GM12878 (cell line): ENCODE measurements at regions not wholly inside any gene's neighbourhood (a gene's known extent, or its start where the extent isn't known, plus 50 kb on each side); places are given as distances from the start of the nearest gene placed in this dataset.

Experiments used
- ATAC-seq: fragments of 200-7000 bp; cut with Tn5 transposase; 3 replicates; pipeline ENCODE4 v1.9.1; 2020; ENCODE audit warnings: mild to moderate bottlenecking, moderate library complexity
- BruUV-seq: library from RNA; stranded (reverse); fragments of 400-500 nt; replicated peaks from 2 replicates; lab custom pipeline; 2021; lab: Mats Ljungman, UMichigan
- CTCF ChIA-PET: fragments of 300-600 bp; sonication (Branson Sonifier 250); formaldehyde crosslinking; extraction: SDS; loops from one replicate; lab custom pipeline; 2021; ENCODE audit warnings: inconsistent platforms; lab: Yijun Ruan, JAX
- POLR2A ChIA-PET: fragments of 350-600 bp; formaldehyde crosslinking; extraction: SDS; loops from one replicate; lab custom pipeline; 2021; ENCODE audit warnings: inconsistent platforms; lab: Charles Lee
- RAD21 ChIA-PET: fragments of 300-600 bp; sonication (Branson Sonifier 250); formaldehyde crosslinking; loops from one replicate; lab custom pipeline; 2023; ENCODE audit warnings: antibody characterized with exemption; ENCODE audit not compliant: unreplicated experiment; lab: Charles Lee
- SMC1A ChIA-PET: fragments of 300-600 bp; sonication (Branson Sonifier 250); formaldehyde crosslinking; loops from one replicate; lab custom pipeline; 2023; ENCODE audit not compliant: unreplicated experiment, uncharacterized antibody; lab: Charles Lee
- DNase-seq: peaks from one replicate; pipeline ENCODE4 v3.0.0-alpha.2; 2011; ENCODE audit warnings: low read depth, low spot score
- FAIRE-seq: peaks from 3 replicates; lab custom pipeline; 2011; peaks lifted over from hg19 to GRCh38; lab: Jason Lieb, UNC
- H2AFZ ChIP-seq: 2 replicates; pipeline ENCODE4 v1.6.0; 2011; ENCODE audit warnings: low read depth, low read length, control low read depth; ENCODE audit not compliant: control insufficient read depth
- H3K27ac ChIP-seq: 2 replicates; pipeline ENCODE4 v1.5.1; 2011; ENCODE audit warnings: control low read depth; ENCODE audit not compliant: control insufficient read depth, insufficient read depth
- H3K27me3 ChIP-seq, 2 experiments: replicated peaks in 1 of 2; 2 replicates each; pipeline versions ENCODE4 v1.6.0 to v1.6.1; 2011; ENCODE audit warnings: low read length in 1 of 2; ENCODE audit not compliant: control insufficient read depth in 2 of 2, insufficient read depth in 2 of 2
- H3K36me3 ChIP-seq, 2 experiments: 2 replicates each; pipeline ENCODE4 v1.5.1; 2011; ENCODE audit warnings: low read length in 1 of 2; ENCODE audit not compliant: control insufficient read depth in 2 of 2, insufficient read depth in 2 of 2
- H3K4me1 ChIP-seq: 2 replicates; pipeline ENCODE4 v1.6.1; 2011; ENCODE audit warnings: mild to moderate bottlenecking, low read length, moderate library complexity, mixed read lengths; ENCODE audit not compliant: control insufficient read depth, insufficient read depth
- H3K4me2 ChIP-seq: 2 replicates; pipeline ENCODE4 v1.6.0; 2011; ENCODE audit warnings: control low read depth; ENCODE audit not compliant: control insufficient read depth, insufficient read depth
- H3K4me3 ChIP-seq: fragments of 200-600 bp; sonication (generic); 2 replicates; pipeline ENCODE4 v1.5.1; 2016
- H3K79me2 ChIP-seq: 2 replicates; pipeline ENCODE4 v1.6.0; 2011; ENCODE audit warnings: low read length; ENCODE audit not compliant: control insufficient read depth, insufficient read depth
- H3K9ac ChIP-seq: 2 replicates; pipeline ENCODE4 v1.8.0; 2011; ENCODE audit warnings: low read length, control low read depth, mixed read lengths; ENCODE audit not compliant: control insufficient read depth, insufficient read depth
- H3K9me3 ChIP-seq: replicated peaks from 3 replicates; pipeline ENCODE4 v1.5.1; 2011; ENCODE audit warnings: mild to moderate bottlenecking, low read length; ENCODE audit not compliant: control insufficient read depth, insufficient read depth
- H4K20me1 ChIP-seq: 2 replicates; pipeline ENCODE4 v1.6.0; 2011; ENCODE audit not compliant: control insufficient read depth, insufficient read depth
- CUX1 ChIP-seq: IDR thresholded peaks from 2 replicates; pipeline ENCODE4 v1.6.1; 2012; ENCODE audit warnings: improper control_type of control experiment, low read depth, low read length; ENCODE audit not compliant: insufficient replicate concordance
- EP300 ChIP-seq, 2 experiments: fragments of 150-350 bp in 1 of 2; IDR thresholded peaks; 2 replicates each; pipeline ENCODE4 v1.6.1; 2011 to 2012; ENCODE audit warnings: low read depth in 2 of 2, low read length in 2 of 2, borderline replicate concordance in 1 of 2, improper control_type of control experiment in 1 of 2, inconsistent platforms in 1 of 2; ENCODE audit not compliant: control insufficient read depth in 1 of 2
- JUNB ChIP-seq: IDR thresholded peaks from 2 replicates; pipeline ENCODE4 v1.6.1; 2016; ENCODE audit warnings: antibody characterized with exemption, mild to moderate bottlenecking
- KDM1A ChIP-seq: fragments of 200-600 bp; sonication (generic); IDR thresholded peaks from 2 replicates; pipeline ENCODE4 v1.6.1; 2016; ENCODE audit warnings: borderline replicate concordance
- LARP7 ChIP-seq: fragments of 450-650 bp; IDR thresholded peaks from 2 replicates; pipeline ENCODE4 v1.6.1; 2017; ENCODE audit warnings: mild to moderate bottlenecking
- MTA3 ChIP-seq: IDR thresholded peaks from 2 replicates; pipeline ENCODE4 v1.6.1; 2012; ENCODE audit warnings: low read length, inconsistent platforms, borderline replicate concordance
- NR2C2 ChIP-seq: IDR thresholded peaks from 2 replicates; pipeline ENCODE4 v1.6.1; 2011; ENCODE audit warnings: borderline replicate concordance, low read depth; ENCODE audit not compliant: control insufficient read depth, insufficient read length
- RAD51 ChIP-seq: fragments of 450-650 bp; IDR thresholded peaks from 2 replicates; pipeline ENCODE4 v1.6.1; 2016; ENCODE audit warnings: moderate library complexity, mild to moderate bottlenecking, inconsistent platforms
- RFX5 ChIP-seq: IDR thresholded peaks from 2 replicates; pipeline ENCODE4 v1.6.1; 2011; ENCODE audit warnings: low read depth, low read length, improper control_type of control experiment
- STAT3 ChIP-seq: IDR thresholded peaks from 2 replicates; pipeline ENCODE4 v1.6.1; 2011; ENCODE audit warnings: low read depth, low read length, improper control_type of control experiment
- WGBS: methylation state at CpG from one replicate; pipeline ENCODE4 v1.1.6; 2016; ENCODE audit warnings: low lambda C conversion rate; ENCODE audit not compliant: insufficient replicate concordance, insufficient coverage; ENCODE audit errors: missing lambda C conversion rate; 5-methylcytosine and 5-hydroxymethylcytosine counted together
- in situ Hi-C: fragments of 300-500 bp; cut with MboI; formaldehyde crosslinking; loops from 9 replicates; pipeline ENCODE4 v1.14.3; 2018; ENCODE audit warnings: mixed read lengths
- intact Hi-C: fragments of 100-400 bp; cut with micrococcal nuclease; formaldehyde crosslinking; loops from one replicate; pipeline ENCODE4 v1.14.2; 2022; ENCODE audit not compliant: unreplicated experiment
- TF ChIP-seq, protein P1 (sequence below): fragments of 450-650 bp; IDR thresholded peaks from 2 replicates; pipeline ENCODE4 v1.6.1; 2018; ENCODE audit warnings: mild to moderate bottlenecking, low read depth, moderate library complexity; ENCODE audit not compliant: partially characterized antibody

DNA sequence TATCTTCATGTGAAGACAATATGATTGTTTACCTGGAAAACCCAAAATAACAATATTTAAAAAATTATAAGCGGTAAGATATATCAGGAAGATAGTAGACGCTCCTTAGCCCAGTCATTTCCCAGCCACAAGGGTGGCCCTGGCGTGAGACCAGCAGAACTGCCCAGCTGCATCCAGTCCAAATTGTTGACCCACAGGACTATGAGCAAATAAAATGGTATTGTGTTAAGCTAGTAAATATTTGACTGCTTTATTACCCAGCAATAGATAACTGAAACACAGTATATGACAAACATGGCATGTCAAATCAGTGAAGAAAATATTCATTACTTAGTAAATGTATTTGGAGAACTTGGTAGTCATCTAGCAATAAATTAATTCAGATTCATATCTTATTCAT lies 294.3 kb upstream of the SPAG17 start:
- no peaks in the 10 kb centered on the region for H3K27me3 ChIP-seq
- ChIA-PET SMC1A (no interaction called here), RAD21 (no interaction called here), CTCF (no interaction called here), POLR2A (no interaction called here)
- ATAC-seq (no peak), FAIRE-seq (no peak), DNase-seq (no peak)
- no peaks in the 10 kb centered on the region for H3K9me3 ChIP-seq
- no peak overlapping the region for H3K27ac ChIP-seq
- in situ Hi-C loops (no loop called here), intact Hi-C loops (no loop called here)
- no peak overlapping the region for H2AFZ ChIP-seq
- no peak overlapping the region for H3K4me2 ChIP-seq
- no TSS peak for BruUV-seq
- no peaks in the 10 kb centered on the region for H3K4me1 ChIP-seq
- no peaks in the 10 kb centered on the region for H3K79me2 ChIP-seq
- no peak overlapping the region for H3K4me3 ChIP-seq
- H4K20me1 ChIP-seq = no peaks in the 10 kb centered on the region
- H3K36me3 ChIP-seq = no peaks in the 10 kb centered on the region
- no peak for TF ChIP-seq LARP7
- TF ChIP-seq JUNB = no peak
- no peak for TF ChIP-seq EP300 (IDR thresholded peaks at IDR 0.05; ENCODE audit: borderline replicate concordance in 1 of 2, control insufficient read depth in 1 of 2, low read depth in 2 of 2, low read length in 2 of 2)
- TF ChIP-seq RFX5 = no peak
- no peak for TF ChIP-seq MTA3
- TF ChIP-seq KDM1A = no peak
- TF ChIP-seq NR2C2 = no peak
- no peak for TF ChIP-seq CUX1
- TF ChIP-seq STAT3 = no peak
- no peak for TF ChIP-seq RAD51
- TF ChIP-seq, protein P1, sequence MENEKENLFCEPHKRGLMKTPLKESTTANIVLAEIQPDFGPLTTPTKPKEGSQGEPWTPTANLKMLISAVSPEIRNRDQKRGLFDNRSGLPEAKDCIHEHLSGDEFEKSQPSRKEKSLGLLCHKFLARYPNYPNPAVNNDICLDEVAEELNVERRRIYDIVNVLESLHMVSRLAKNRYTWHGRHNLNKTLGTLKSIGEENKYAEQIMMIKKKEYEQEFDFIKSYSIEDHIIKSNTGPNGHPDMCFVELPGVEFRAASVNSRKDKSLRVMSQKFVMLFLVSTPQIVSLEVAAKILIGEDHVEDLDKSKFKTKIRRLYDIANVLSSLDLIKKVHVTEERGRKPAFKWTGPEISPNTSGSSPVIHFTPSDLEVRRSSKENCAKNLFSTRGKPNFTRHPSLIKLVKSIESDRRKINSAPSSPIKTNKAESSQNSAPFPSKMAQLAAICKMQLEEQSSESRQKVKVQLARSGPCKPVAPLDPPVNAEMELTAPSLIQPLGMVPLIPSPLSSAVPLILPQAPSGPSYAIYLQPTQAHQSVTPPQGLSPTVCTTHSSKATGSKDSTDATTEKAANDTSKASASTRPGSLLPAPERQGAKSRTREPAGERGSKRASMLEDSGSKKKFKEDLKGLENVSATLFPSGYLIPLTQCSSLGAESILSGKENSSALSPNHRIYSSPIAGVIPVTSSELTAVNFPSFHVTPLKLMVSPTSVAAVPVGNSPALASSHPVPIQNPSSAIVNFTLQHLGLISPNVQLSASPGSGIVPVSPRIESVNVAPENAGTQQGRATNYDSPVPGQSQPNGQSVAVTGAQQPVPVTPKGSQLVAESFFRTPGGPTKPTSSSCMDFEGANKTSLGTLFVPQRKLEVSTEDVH = no peak
- WGBS = 66% methylated on average over 3 of the region's 3 CpGs
- no peak overlapping the region for H3K9ac ChIP-seq
